IMR-90 (cell line): ENCODE measurements at regions not wholly inside any gene's neighbourhood (a gene's known extent, or its start where the extent isn't known, plus 50 kb on each side); places are given as distances from the start of the nearest gene placed in this dataset.
A peak's percentile ranks its signal among the peaks of the same experiment; 100 is the strongest.

ENCODE experiments used
- ATAC-seq: fragments of 200-7000 bp; cut with Tn5 transposase; 2 replicates; pipeline ENCODE4 v1.9.1; 2020; ENCODE audit warnings: low read depth, mild to moderate bottlenecking, moderate library complexity
- BruUV-seq: library from RNA; stranded (reverse); fragments of 400-500 nt; replicated peaks from 2 replicates; lab custom pipeline; 2021; lab: Mats Ljungman, UMichigan
- CTCF ChIA-PET: fragments of 300-600 bp; formaldehyde crosslinking; extraction: SDS; loops from one replicate; lab custom pipeline; 2021; ENCODE audit warnings: antibody characterized with exemption; lab: Yijun Ruan, JAX
- POLR2A ChIA-PET: fragments of 300-600 bp; sonication (Branson Sonifier 250); formaldehyde crosslinking; loops from one replicate; lab custom pipeline; 2022; ENCODE audit warnings: antibody characterized with exemption; ENCODE audit not compliant: unreplicated experiment; lab: Charles Lee
- DNase-seq: peaks from one replicate; pipeline ENCODE4 v3.0.0; 2013
- H2AFZ ChIP-seq: replicated peaks from 2 replicates; pipeline ENCODE3; 2013; ENCODE audit warnings: low read length, mild to moderate bottlenecking; ENCODE audit not compliant: poor library complexity
- H2AK5ac ChIP-seq: 2 replicates; pipeline ENCODE4 v1.6.1; 2013; ENCODE audit warnings: low read depth, low read length, inconsistent platforms
- H2AK9ac ChIP-seq: replicated peaks from 2 replicates; pipeline ENCODE3; 2013; ENCODE audit warnings: mild to moderate bottlenecking, low read depth, low read length, moderate library complexity; ENCODE audit not compliant: poor library complexity
- H2BK120ac ChIP-seq: 2 replicates; pipeline ENCODE4 v1.6.1; 2013; ENCODE audit warnings: low read depth, low read length, inconsistent platforms
- H2BK15ac ChIP-seq: 3 replicates; pipeline ENCODE4 v1.6.1; 2013; ENCODE audit warnings: low read depth, low read length, inconsistent platforms
- H2BK20ac ChIP-seq: 2 replicates; pipeline ENCODE4 v1.6.1; 2013; ENCODE audit warnings: low read depth, mild to moderate bottlenecking, inconsistent platforms, low read length, moderate library complexity
- H2BK5ac ChIP-seq: 2 replicates; pipeline ENCODE4 v1.6.1; 2013; ENCODE audit warnings: mild to moderate bottlenecking, low read depth, low read length, inconsistent platforms; ENCODE audit not compliant: poor library complexity, severe bottlenecking
- H3K14ac ChIP-seq: replicated peaks from 2 replicates; pipeline ENCODE4 v1.6.1; 2013; ENCODE audit warnings: low read depth, low read length, inconsistent platforms
- H3K18ac ChIP-seq: 2 replicates; pipeline ENCODE4 v1.6.1; 2013; ENCODE audit warnings: low read depth, low read length, control low read depth
- H3K23ac ChIP-seq: 2 replicates; pipeline ENCODE4 v1.6.1; 2013; ENCODE audit warnings: low read depth, low read length, inconsistent platforms
- H3K27ac ChIP-seq: 2 replicates; pipeline ENCODE4 v1.5.1; 2013; ENCODE audit warnings: mild to moderate bottlenecking, control low read depth, low read length; ENCODE audit not compliant: insufficient read depth
- H3K27me3 ChIP-seq: 2 replicates; pipeline ENCODE4 v1.6.1; 2013; ENCODE audit warnings: low read length; ENCODE audit not compliant: control insufficient read depth, insufficient read depth
- H3K36me3 ChIP-seq: 2 replicates; pipeline ENCODE4 v1.6.1; 2013; ENCODE audit warnings: low read length, mixed read lengths; ENCODE audit not compliant: control insufficient read depth, insufficient read depth
- H3K4ac ChIP-seq: 2 replicates; pipeline ENCODE4 v1.6.1; 2013; ENCODE audit warnings: low read depth, low read length, inconsistent platforms
- H3K4me1 ChIP-seq: 2 replicates; pipeline ENCODE4 v1.6.1; 2013; ENCODE audit warnings: low read length, mixed read lengths; ENCODE audit not compliant: control insufficient read depth, insufficient read depth
- H3K4me2 ChIP-seq: 2 replicates; pipeline ENCODE4 v1.6.1; 2013; ENCODE audit warnings: low read depth, mild to moderate bottlenecking, control low read depth, low read length, moderate library complexity
- H3K4me3 ChIP-seq: 2 replicates; pipeline ENCODE4 v1.5.1; 2013; ENCODE audit warnings: low read depth, mild to moderate bottlenecking, control low read depth, low read length, moderate library complexity; ENCODE audit not compliant: insufficient read depth
- H3K56ac ChIP-seq: 2 replicates; pipeline ENCODE4 v1.6.1; 2013; ENCODE audit warnings: low read length, inconsistent platforms; ENCODE audit not compliant: insufficient read depth; ENCODE audit errors: extremely low read depth
- H3K79me1 ChIP-seq, 2 experiments: 2 replicates each; pipeline ENCODE4 v1.6.1; 2013; ENCODE audit warnings: low read length in 2 of 2, inconsistent platforms in 1 of 2, low read depth in 1 of 2
- H3K9ac ChIP-seq: 2 replicates; pipeline ENCODE4 v1.6.1; 2013; ENCODE audit warnings: low read depth, low read length, control low read depth
- H3K9me1 ChIP-seq: 2 replicates; pipeline ENCODE4 v1.6.1; 2013; ENCODE audit warnings: low read length, inconsistent platforms; ENCODE audit not compliant: insufficient read depth
- H3K9me3 ChIP-seq: 2 replicates; pipeline ENCODE4 v1.6.1; 2013; ENCODE audit warnings: low read length; ENCODE audit not compliant: control insufficient read depth, insufficient read depth
- H4K20me1 ChIP-seq: 2 replicates; pipeline ENCODE4 v1.6.1; 2013; ENCODE audit warnings: low read length, inconsistent platforms; ENCODE audit not compliant: insufficient read depth
- H4K5ac ChIP-seq: 2 replicates; pipeline ENCODE4 v1.6.1; 2013; ENCODE audit warnings: mild to moderate bottlenecking, low read depth, low read length, control low read depth
- H4K8ac ChIP-seq, 2 experiments: 2 replicates each; pipeline ENCODE4 v1.6.1; 2013; ENCODE audit warnings: low read depth in 2 of 2, low read length in 2 of 2, control low read depth in 1 of 2, inconsistent platforms in 1 of 2
- H4K91ac ChIP-seq: 2 replicates; pipeline ENCODE4 v1.6.1; 2013; ENCODE audit warnings: low read depth, low read length, inconsistent platforms; ENCODE audit not compliant: insufficient read depth
- BHLHE40 ChIP-seq: fragments of 150-350 bp; IDR thresholded peaks from 2 replicates; pipeline ENCODE4 v1.6.1; 2016; ENCODE audit warnings: mild to moderate bottlenecking, low read depth, low read length
- FOS ChIP-seq: fragments of 150-350 bp; IDR thresholded peaks from 2 replicates; pipeline ENCODE4 v1.6.1; 2016; ENCODE audit warnings: low read depth, low read length
- SMC3 ChIP-seq: fragments of 150-350 bp; IDR thresholded peaks from 2 replicates; pipeline ENCODE4 v1.6.1; 2016; ENCODE audit warnings: low read depth, mild to moderate bottlenecking, antibody characterized with exemption, low read length, moderate library complexity
- WGBS, 2 experiments: methylation state at CpG; one replicate each; pipeline versions ENCODE4 v1.1.5 to v1.1.7; 2013; ENCODE audit warnings: missing lambda C conversion rate in 2 of 2; ENCODE audit not compliant: insufficient read length in 1 of 2; ENCODE audit errors: extremely low coverage in 2 of 2; 5-methylcytosine and 5-hydroxymethylcytosine counted together
- dilution Hi-C: fragments of 300-500 bp; cut with HindIII; formaldehyde crosslinking; loops from one replicate; pipeline ENCODE4 v1.14.3; 2018; ENCODE audit warnings: low sequenced_read_pairs; ENCODE audit not compliant: unreplicated experiment
- in situ Hi-C: fragments of 300-500 bp; cut with MboI; formaldehyde crosslinking; loops from 3 replicates; pipeline ENCODE4 v1.14.3; 2019; ENCODE audit warnings: low sequenced_read_pairs, inconsistent platforms, mixed read lengths
- intact Hi-C: fragments of 100-400 bp; cut with micrococcal nuclease; formaldehyde crosslinking; loops from 2 replicates; pipeline ENCODE4 v1.10.0; 2022
- TF ChIP-seq, protein P1 (sequence below): fragments of 150-350 bp; IDR thresholded peaks from 2 replicates; pipeline ENCODE4 v1.6.1; 2017; ENCODE audit warnings: mild to moderate bottlenecking, antibody characterized with exemption, low read length, low read depth
- TF ChIP-seq, protein P2 (sequence below): fragments of 150-350 bp; IDR thresholded peaks from 2 replicates; pipeline ENCODE4 v1.6.1; 2016; ENCODE audit warnings: low read depth, mild to moderate bottlenecking, low read length, moderate library complexity, borderline replicate concordance

DNA sequence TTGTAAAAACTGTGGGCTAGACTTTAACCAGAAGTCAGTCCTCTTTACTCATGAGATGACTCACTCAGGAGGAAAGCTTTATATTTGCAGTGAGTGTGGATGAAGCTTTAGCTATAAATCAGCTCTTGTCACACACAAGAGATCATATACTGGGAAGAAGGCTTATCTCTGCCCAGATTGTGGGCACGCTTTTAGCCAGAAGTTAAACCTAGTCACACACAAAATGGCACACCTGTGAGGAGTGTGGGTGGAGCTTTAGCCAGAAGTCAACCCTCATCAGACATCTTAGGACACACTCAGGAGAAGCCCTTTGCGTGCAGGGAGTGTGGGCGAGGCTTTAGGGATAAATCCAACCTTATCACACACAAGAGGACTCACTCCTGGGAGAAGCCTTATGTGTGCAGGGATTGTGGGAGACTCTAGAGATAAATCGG is 706.9 kb upstream of the LUZP2 start:
- intact Hi-C loops: no loop called here
- Histone ChIP-seq H3K23ac (no peak overlapping the region), H3K9ac (no peak overlapping the region), H4K20me1 (no peaks in the 10 kb centered on the region), H3K56ac (no peak overlapping the region), H2AK9ac (no peak overlapping the region), H3K27me3 (no peaks in the 10 kb centered on the region), H2AK5ac (peak overlapping the region; percentile 1; the same call in 1 of the 2 replicates), H3K4me3 (no peak overlapping the region), H3K18ac (peak overlapping the region; percentile 18; the same call in 1 of the 2 replicates), H4K5ac (peak overlapping the region; percentile 46), H3K27ac (peak overlapping the region; percentile 13), H4K91ac (peak overlapping the region; percentile 10; the same call in 1 of the 2 replicates), H3K14ac (peak overlapping the region; percentile 10; the same call in 1 of the 2 replicates), H2BK15ac (peak overlapping the region; percentile 59; the same call in 2 of the 3 replicates), H3K79me1 (no peaks in the 10 kb centered on the region), H2BK120ac (peak overlapping the region; percentile 44), H3K4ac (peak overlapping the region; percentile 37), H2BK5ac (no peak overlapping the region), H3K36me3 (no peaks in the 10 kb centered on the region), H2AFZ (peak overlapping the region; percentile 1), H3K9me1 (peaks cover 14% of the 10 kb centered on the region), H3K9me3 (no peaks in the 10 kb centered on the region), H4K8ac (peak overlapping the region in 1 of 2 experiments; percentile 20; a peak in 1 of 4 replicates), H3K4me2 (no peak overlapping the region; the same call in 1 of the 2 replicates), H2BK20ac (peak overlapping the region; percentile 63), H3K4me1 (peaks cover 9% of the 10 kb centered on the region)
- dilution Hi-C loops: no loop called here
- TF ChIP-seq SMC3: no peak
- TF ChIP-seq, protein P1, sequence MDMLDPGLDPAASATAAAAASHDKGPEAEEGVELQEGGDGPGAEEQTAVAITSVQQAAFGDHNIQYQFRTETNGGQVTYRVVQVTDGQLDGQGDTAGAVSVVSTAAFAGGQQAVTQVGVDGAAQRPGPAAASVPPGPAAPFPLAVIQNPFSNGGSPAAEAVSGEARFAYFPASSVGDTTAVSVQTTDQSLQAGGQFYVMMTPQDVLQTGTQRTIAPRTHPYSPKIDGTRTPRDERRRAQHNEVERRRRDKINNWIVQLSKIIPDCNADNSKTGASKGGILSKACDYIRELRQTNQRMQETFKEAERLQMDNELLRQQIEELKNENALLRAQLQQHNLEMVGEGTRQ: no peak
- peak; percentile 64; the same call in 1 of the 2 replicates for TF ChIP-seq BHLHE40
- TF ChIP-seq, protein P2, sequence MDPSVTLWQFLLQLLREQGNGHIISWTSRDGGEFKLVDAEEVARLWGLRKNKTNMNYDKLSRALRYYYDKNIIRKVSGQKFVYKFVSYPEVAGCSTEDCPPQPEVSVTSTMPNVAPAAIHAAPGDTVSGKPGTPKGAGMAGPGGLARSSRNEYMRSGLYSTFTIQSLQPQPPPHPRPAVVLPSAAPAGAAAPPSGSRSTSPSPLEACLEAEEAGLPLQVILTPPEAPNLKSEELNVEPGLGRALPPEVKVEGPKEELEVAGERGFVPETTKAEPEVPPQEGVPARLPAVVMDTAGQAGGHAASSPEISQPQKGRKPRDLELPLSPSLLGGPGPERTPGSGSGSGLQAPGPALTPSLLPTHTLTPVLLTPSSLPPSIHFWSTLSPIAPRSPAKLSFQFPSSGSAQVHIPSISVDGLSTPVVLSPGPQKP: no peak
- peak; percentile 79 for TF ChIP-seq FOS
- POLR2A ChIA-PET: interaction anchor here (0.5 kb wide), 1 partner anchor 12 kb away, joined by 3 read pairs; no protein-coding TSS in a partner anchor
- in situ Hi-C loops: no loop called here
- CTCF ChIA-PET: interaction anchor here (1.1 kb wide), 1 partner anchor 11 kb away, joined by 5 read pairs; no protein-coding TSS in a partner anchor
- ATAC-seq (peak; percentile 96), DNase-seq (peak; percentile 86)
- BruUV-seq: no TSS peak
- no CpG with 5 or more reads among the region's 4 CpGs for WGBS, 2 experiments
